Heart left ventricle (tissue), 16 donors: ENCODE measurements at regions not wholly inside any gene's neighbourhood (a gene's known extent, or its start where the extent isn't known, plus 50 kb on each side); places are given as distances from the start of the nearest gene placed in this dataset.

Source experiments
- ATAC-seq, 4 donors: fragments of 200-7000 bp; cut with Tn5 transposase; one replicate each; pipeline ENCODE4 v1.9.1; 2020 to 2022; ENCODE audit warnings: moderate library complexity in 4 of 4, mild to moderate bottlenecking in 3 of 4, moderate number of reproducible peaks in 1 of 4
- DNase-seq, 5 donors: peaks; one replicate each; pipeline ENCODE4 v3.0.0-alpha.2; 2020
- H3K27ac ChIP-seq, 12 donors: fragments of 200-600 bp; sonication (generic) in 4 of 12; one replicate each; pipeline versions ENCODE4 v1.5.0 to v1.8.0; 2016 to 2022; ENCODE audit warnings: mild to moderate bottlenecking in 2 of 12
- H3K27me3 ChIP-seq, 9 donors: fragments of 200-600 bp; sonication (generic) in 2 of 9; one replicate each; pipeline versions ENCODE4 v1.5.1 to v1.8.0; 2016 to 2022; ENCODE audit warnings: mild to moderate bottlenecking in 3 of 9
- H3K36me3 ChIP-seq, 9 donors: fragments of 200-600 bp; sonication (generic) in 2 of 9; one replicate each; pipeline versions ENCODE4 v1.5.0 to v1.8.0; 2018 to 2022; ENCODE audit warnings: mild to moderate bottlenecking in 2 of 9
- H3K4me1 ChIP-seq, 12 donors: fragments of 200-600 bp; sonication (generic) in 4 of 12; one replicate each; pipeline versions ENCODE4 v1.5.0 to v1.8.0; 2016 to 2022; ENCODE audit warnings: mild to moderate bottlenecking in 3 of 12
- H3K4me3 ChIP-seq, 12 donors: fragments of 200-600 bp; sonication (generic) in 4 of 12; one replicate each; pipeline versions ENCODE4 v1.5.0 to v1.8.0; 2017 to 2022; ENCODE audit warnings: mild to moderate bottlenecking in 9 of 12, moderate library complexity in 4 of 12
- H3K9me3 ChIP-seq, 12 donors: fragments of 200-600 bp; sonication (generic) in 4 of 12; one replicate each; pipeline versions ENCODE4 v1.5.0 to v1.8.0; 2016 to 2022; ENCODE audit warnings: mild to moderate bottlenecking in 1 of 12
- POLR2A ChIP-seq, 2 donors: fragments of 450-650 bp; IDR thresholded peaks; one replicate each; pipeline ENCODE4 v1.6.1; 2017; ENCODE audit warnings: antibody characterized with exemption in 2 of 2, mild to moderate bottlenecking in 2 of 2, moderate library complexity in 2 of 2
- WGBS, 4 donors: extraction: QIAGEN DNeasy Blood & Tissue Kit in 2 of 4; methylation state at CpG; one replicate each; pipeline versions ENCODE4 v1.1.5 to v1.1.7; 2013 to 2018; 5-methylcytosine and 5-hydroxymethylcytosine counted together
- intact Hi-C, 10 donors: fragments of 100-400 bp; cut with DNase I; formaldehyde crosslinking; loops; one replicate each; pipeline versions ENCODE4 v1.11.1 to v1.14.2; 2022
- TF ChIP-seq, protein P1 (sequence below), 12 donors: fragments of 200-600 bp; sonication (generic) in 4 of 12; IDR thresholded peaks; one replicate each; pipeline versions ENCODE4 v1.5.0 to v1.8.0; 2018 to 2022; ENCODE audit warnings: antibody characterized with exemption in 12 of 12, mild to moderate bottlenecking in 5 of 12
- donor health status: ischemic (EF 13 %, LVEDD 7.1; RV severe dilation, severe dysfunction).
- donor health status: healthy with polysubstance abuse.
- donor health status: DM: no; HTN: yes; CAD: no.
- donor health status: DM: no; HTN: no; CAD: no.
- donor health status: ischemic (EF 25% LVEDD 6.9; RV normal size, moderate dysfunction).
- donor health status: ischemic (EF 25% LVEDD 5.7; RV mildly dilated, moderate dysfunction).
- donor health status: healthy.
- donor health status: DM: yes; HTN: yes; CAD: no.
- donor health status: ischemic (EF 35%, LVEDD 5.7; RV mildly dilated, moderate dysfunction).
- donor health status: nonischemic (EF 11% LVEDD 7.7; RV severe dilation, severe dysfunction).
- donor health status: DM: yes; HTN: yes; CAD: no.
- donor health status: PGD.
- donor health status: ischemic (EF 29% LVEDD 5.4; RV normal size, mild dysfunction).
- donor health status: nonischemic (EF 23%, LVEDD 6.1; RV moderate dilation, normal function).

DNA sequence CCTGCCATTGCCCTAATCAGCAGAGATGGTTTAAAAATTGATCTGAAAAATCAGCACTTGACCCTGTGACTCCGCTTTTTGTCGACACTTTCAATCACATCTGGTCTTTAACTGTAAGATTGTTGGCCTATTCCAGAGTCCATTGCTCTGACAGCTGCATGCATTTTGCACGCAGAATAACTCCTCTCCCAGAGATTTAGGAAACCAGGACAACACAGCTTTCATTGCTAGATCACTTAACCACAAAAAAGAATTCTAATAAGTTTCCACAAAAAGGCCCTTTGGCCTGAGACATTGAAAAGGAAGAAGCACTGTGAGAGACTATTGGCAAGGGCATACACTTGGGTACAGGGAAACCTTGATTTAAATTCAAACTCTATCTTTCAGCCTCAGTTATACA is 373.1 kb downstream of the TGFB2 start:
- peak overlapping the region in 1 of 12 donors; percentile 8 for H3K27ac ChIP-seq
- no peaks in the 10 kb centered on the region for H3K27me3 ChIP-seq
- DNase-seq: no peak
- intact Hi-C loops: no loop called here
- no peak for TF ChIP-seq POLR2A (IDR thresholded peaks at IDR 0.05)
- TF ChIP-seq, protein P1, sequence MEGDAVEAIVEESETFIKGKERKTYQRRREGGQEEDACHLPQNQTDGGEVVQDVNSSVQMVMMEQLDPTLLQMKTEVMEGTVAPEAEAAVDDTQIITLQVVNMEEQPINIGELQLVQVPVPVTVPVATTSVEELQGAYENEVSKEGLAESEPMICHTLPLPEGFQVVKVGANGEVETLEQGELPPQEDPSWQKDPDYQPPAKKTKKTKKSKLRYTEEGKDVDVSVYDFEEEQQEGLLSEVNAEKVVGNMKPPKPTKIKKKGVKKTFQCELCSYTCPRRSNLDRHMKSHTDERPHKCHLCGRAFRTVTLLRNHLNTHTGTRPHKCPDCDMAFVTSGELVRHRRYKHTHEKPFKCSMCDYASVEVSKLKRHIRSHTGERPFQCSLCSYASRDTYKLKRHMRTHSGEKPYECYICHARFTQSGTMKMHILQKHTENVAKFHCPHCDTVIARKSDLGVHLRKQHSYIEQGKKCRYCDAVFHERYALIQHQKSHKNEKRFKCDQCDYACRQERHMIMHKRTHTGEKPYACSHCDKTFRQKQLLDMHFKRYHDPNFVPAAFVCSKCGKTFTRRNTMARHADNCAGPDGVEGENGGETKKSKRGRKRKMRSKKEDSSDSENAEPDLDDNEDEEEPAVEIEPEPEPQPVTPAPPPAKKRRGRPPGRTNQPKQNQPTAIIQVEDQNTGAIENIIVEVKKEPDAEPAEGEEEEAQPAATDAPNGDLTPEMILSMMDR (IDR thresholded peaks at IDR 0.05): no peak
- WGBS, 4 donors: 63 to 72% (median 68%) methylated on average over 3 of the region's 3 CpGs
- no peak for ATAC-seq
- no peak overlapping the region for H3K4me3 ChIP-seq
- H3K9me3 ChIP-seq: peaks cover 0 to 7% (median 0%) of the 10 kb centered on the region in 12 donors
- H3K36me3 ChIP-seq: no peaks in the 10 kb centered on the region
- H3K4me1 ChIP-seq: peaks cover 0 to 6% (median 0%) of the 10 kb centered on the region in 12 donors

DNA sequence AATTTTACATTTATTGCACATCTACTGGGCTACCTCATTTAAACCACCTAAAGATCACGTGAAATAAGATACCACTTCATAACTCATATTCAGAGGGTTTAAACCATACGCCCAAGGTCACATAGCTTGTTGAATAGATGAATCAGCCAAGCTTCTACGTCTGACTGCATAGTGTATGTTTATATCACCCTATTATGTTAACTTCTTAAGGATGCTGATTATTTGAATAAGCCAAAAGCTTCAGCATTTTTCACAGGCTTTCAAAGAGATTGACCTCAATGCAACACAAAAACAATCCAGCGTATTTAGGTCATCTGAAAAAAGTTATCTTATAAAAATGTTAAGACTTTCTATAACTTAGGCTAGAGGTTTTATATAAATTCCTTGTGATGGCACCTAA is 373.8 kb downstream of the TGFB2 start:
- WGBS, 4 donors: 93 to 97% (median 94%) methylated on average over 4 of the region's 4 CpGs

DNA sequence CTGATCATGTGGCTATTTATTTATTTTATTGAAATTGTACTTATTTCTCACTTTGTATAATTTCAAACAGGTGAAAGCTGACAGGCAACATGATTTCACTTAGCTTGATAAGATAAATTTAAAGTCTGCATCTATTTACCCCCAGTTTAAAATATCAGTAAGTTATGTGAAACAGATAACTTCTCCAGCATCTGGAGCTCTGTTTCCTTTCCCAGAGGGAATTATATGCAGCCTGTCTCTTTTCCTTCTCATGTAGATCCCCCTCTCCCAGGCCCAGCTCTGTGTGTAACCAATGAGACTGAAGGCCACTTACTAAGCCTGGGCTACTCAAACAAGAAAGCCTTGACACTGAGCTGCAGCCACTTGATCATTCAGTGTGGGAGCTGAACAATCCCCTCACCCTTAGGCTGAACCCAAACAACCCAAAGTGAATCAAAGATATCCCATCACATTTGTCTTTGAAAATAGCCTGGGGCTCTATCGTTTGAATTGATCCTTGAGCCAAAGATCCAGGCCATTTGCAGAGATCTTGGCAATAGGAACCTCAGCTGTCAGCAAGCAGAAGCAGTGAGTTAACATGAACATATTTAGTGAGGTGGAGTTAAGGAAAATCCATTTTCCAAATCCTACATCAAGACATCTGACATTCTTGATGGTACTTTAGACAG is 383.9 kb downstream of the TGFB2 start:
- DNase-seq (no peak), ATAC-seq (no peak)
- intact Hi-C loops: no loop called here
- Histone ChIP-seq H3K4me1 (no peaks in the 10 kb centered on the region), H3K4me3 (no peak overlapping the region), H3K27me3 (no peaks in the 10 kb centered on the region), H3K36me3 (no peaks in the 10 kb centered on the region), H3K27ac (no peak overlapping the region), H3K9me3 (peaks cover 0 to 5% (median 0%) of the 10 kb centered on the region in 12 donors)
- TF ChIP-seq, protein P1 (IDR thresholded peaks at IDR 0.05): no peak
- no peak for TF ChIP-seq POLR2A (IDR thresholded peaks at IDR 0.05)
- 10 to 40% (median 34%) methylated on average over 1 of the region's 1 CpG for WGBS, 4 donors

More for the DNA sequence above, 373.8 kb downstream of the TGFB2 start:
- Histone ChIP-seq H3K36me3 (no peaks in the 10 kb centered on the region), H3K27ac (no peak overlapping the region), H3K9me3 (peaks cover 0 to 7% (median 0%) of the 10 kb centered on the region in 12 donors), H3K4me3 (no peak overlapping the region), H3K4me1 (peaks cover 0 to 6% (median 0%) of the 10 kb centered on the region in 12 donors), H3K27me3 (no peaks in the 10 kb centered on the region)
- ATAC-seq (no peak), DNase-seq (no peak)
- TF ChIP-seq, protein P1 (IDR thresholded peaks at IDR 0.05): no peak
- no peak for TF ChIP-seq POLR2A (IDR thresholded peaks at IDR 0.05)
- intact Hi-C loops: no loop called here

DNA sequence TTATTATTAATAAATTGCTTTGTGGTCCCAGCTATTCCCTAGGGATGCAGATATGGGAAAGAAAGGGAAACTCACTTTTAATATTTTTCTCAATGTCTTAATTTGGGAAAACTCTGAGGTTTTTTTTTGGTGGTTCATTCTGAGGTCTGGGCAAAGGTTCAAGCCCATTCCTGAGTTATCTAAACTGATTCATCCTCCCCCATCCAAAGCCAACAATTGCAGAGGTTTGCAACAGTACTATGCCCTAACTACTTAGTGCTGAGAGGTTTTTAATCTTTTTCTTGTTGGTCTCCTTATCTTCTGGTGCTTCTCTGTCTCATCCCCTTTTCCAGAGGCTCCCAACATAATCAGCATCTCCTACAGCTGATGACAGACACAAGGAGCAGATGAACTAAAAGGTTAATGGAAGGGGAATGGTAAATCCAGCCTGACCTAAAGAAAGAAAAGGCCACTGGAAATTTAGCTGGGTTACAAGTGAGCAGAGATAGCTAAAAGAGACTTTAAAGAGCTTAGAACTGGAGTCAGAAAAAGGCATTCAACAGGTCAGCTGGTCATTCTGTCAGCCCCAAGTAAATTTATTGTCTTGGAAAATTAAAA is 390.4 kb downstream of the TGFB2 start:
- Histone ChIP-seq H3K4me3 (no peak overlapping the region), H3K27ac (peak overlapping the region in 4 of 12 donors; percentile 9 to 40 (median 18)), H3K27me3 (no peaks in the 10 kb centered on the region), H3K36me3 (no peaks in the 10 kb centered on the region), H3K9me3 (peaks cover 0 to 5% (median 0%) of the 10 kb centered on the region in 12 donors), H3K4me1 (peaks cover 0 to 24% (median 8%) of the 10 kb centered on the region in 12 donors)
- TF ChIP-seq, protein P1 (IDR thresholded peaks at IDR 0.05): no peak
- no peak for TF ChIP-seq POLR2A (IDR thresholded peaks at IDR 0.05)
- intact Hi-C loops: no loop called here
- DNase-seq: peak in 1 of 5 donors; percentile 27
- ATAC-seq: peak; percentile 44 to 88 (median 75)
